ENCODE measurements at regions not wholly inside any gene's neighbourhood (a gene's known extent, or its start where the extent isn't known, plus 50 kb on each side); places are given as distances from the start of the nearest gene placed in this dataset.
A peak's percentile ranks its signal among the peaks of the same experiment; 100 is the strongest.

DNA sequence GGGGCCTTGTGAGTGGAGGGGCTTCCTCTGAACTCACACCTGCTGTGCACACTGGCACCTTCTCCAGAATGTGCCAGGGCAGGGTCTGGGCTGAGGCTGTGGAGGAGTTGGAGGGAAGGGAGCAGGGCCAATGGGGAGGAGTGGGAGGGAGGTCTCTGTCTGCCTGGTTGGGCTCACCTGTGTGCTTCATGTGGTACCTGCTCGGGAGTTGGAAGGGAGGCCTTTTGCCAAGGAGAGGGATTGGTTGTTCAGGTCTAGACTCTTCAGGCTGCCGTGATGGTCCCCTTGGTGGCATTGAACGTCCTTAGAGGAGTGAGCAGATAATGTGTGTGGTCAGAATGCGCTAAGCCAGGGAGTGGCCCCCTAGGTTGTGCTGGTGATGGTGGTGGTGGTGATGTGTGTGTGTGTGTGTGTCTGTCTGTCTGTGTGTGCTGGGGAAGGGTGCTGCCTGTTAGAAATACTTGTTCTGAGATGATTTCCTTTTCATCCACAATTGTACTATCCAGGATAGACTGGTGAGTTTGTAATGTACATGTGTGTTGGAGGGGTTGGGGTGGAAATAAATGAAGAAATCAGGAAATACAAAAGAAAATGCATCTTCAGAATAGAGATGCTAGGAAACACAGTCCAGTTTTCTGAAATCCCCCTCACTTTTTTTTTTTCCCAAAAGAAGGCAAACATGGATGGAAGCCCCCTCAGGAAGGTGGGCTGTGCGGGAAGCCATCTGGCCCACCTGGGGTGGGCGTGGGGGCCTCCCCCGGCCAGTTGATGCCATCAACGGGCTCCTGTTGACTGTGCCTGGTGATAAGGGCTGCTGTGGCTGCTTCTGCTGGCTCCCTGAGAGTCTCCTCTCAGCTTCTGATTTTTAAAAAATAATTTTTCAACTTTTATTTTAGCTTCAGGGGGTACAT is 140.5 kb upstream of the ZNF536 start:
- no peak overlapping the region for H3K4me3 ChIP-seq (ENCODE audit: low read length)
- WGBS, result 66% methylated on average over 8 of the region's 8 CpGs
- H3K27ac ChIP-seq (ENCODE audit: low read length), result no peak overlapping the region
- no peak for ATAC-seq
- DNase-seq, result no peak
- H3K9me3 ChIP-seq (ENCODE audit: control insufficient read depth, low read length), result no peaks in the 10 kb centered on the region
- H3K4me1 ChIP-seq (ENCODE audit: control insufficient read depth, insufficient read depth, low read length), result no peaks in the 10 kb centered on the region
- intact Hi-C loops (cut with DNase I), result loop anchor here in 1 of 4 donors (10.0 kb wide), 2 partner anchors 173 to 413 kb away; no protein-coding TSS in a partner anchor
- H3K27me3 ChIP-seq (ENCODE audit: control insufficient read depth, insufficient read depth), result no peaks in the 10 kb centered on the region

DNA sequence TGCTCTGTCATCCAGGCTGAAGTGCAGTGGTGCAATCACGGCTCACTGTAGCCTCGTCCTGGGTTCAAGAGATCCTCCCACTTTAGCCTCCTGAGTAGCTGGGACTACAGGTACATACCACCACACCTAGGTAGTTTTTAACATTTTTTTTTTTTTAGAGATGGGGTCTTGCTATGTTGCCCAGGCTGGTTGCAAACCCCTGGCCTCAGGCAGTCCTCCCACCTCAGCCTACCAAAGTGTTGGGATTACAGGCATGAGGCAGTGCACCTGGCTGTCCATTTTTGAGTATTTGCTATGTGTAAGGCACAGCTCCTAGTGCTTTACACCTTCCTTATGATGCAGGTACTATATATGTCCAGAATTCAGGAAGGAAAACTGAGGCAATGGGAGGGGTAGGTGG is 138.8 kb upstream of the ZNF536 start:
- H3K4me1 ChIP-seq (ENCODE audit: control insufficient read depth, insufficient read depth, low read length), result no peaks in the 10 kb centered on the region
- intact Hi-C loops (cut with DNase I), result loop anchor here in 1 of 4 donors (10.0 kb wide), 2 partner anchors 171 to 411 kb away; no protein-coding TSS in a partner anchor
- no peaks in the 10 kb centered on the region for H3K27me3 ChIP-seq (ENCODE audit: control insufficient read depth, insufficient read depth)
- WGBS, result 67% methylated on average over 2 of the region's 2 CpGs
- ATAC-seq (no peak), DNase-seq (no peak)
- no peak overlapping the region for H3K27ac ChIP-seq (ENCODE audit: low read length)
- no peaks in the 10 kb centered on the region for H3K9me3 ChIP-seq (ENCODE audit: control insufficient read depth, low read length)
- no peak overlapping the region for H3K4me3 ChIP-seq (ENCODE audit: low read length)

DNA sequence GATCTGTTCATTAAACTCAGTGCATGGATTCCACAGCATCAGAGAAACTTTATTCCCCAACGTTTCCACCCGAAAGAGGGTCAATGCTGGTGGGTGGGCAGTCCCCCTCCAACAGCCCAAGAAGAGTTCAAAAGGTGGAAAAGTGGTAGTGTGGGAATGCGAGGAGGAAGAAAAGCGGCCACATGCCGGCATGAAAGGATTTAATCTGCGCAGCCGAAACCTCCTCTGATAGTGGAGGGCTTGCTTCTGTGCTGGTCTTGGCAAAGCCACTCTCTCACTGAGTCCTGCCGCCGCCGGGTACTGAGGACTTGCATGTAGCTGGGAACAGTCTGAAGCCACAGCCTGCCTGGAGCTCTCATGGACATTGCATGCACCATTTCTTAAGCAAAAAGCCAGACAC is 136.2 kb upstream of the ZNF536 start:
- no peak overlapping the region for H3K27ac ChIP-seq (ENCODE audit: low read length)
- H3K9me3 ChIP-seq (ENCODE audit: control insufficient read depth, low read length), result no peaks in the 10 kb centered on the region
- H3K4me3 ChIP-seq (ENCODE audit: low read length), result no peak overlapping the region
- no peaks in the 10 kb centered on the region for H3K4me1 ChIP-seq (ENCODE audit: control insufficient read depth, insufficient read depth, low read length)
- peak in 1 of 3 donors; percentile 61 for DNase-seq
- H3K27me3 ChIP-seq (ENCODE audit: control insufficient read depth, insufficient read depth), result no peaks in the 10 kb centered on the region
- peak; percentile 53 to 56 for ATAC-seq
- WGBS, result 9% methylated on average over 10 of the region's 10 CpGs
- intact Hi-C loops (cut with DNase I), result loop anchor here in 1 of 4 donors (10.0 kb wide), 2 partner anchors 169 to 409 kb away; no protein-coding TSS in a partner anchor

DNA sequence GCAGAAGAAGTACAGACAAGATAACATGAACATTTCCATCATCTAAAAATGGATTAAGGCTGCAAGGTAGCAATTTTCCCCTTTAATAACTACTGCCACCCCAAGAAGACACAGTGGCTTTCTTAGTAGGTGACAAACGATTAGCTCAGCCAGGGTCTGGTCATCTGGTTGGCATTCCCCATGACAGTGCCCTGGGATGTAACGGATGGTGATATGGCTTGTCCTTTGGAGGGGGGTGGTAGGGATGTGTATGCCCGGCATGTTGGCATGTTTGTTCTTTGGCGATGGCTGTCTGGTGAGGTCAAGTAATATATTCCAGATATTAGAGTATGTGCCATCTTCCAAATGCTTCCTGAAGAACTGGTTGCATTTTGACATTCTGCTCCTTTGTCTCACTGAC is 135.6 kb upstream of the ZNF536 start:
- no peak for ATAC-seq
- WGBS, result 67% methylated on average over 4 of the region's 4 CpGs
- intact Hi-C loops (cut with DNase I), result loop anchor here in 1 of 4 donors (10.0 kb wide), 2 partner anchors 168 to 408 kb away; no protein-coding TSS in a partner anchor

DNA sequence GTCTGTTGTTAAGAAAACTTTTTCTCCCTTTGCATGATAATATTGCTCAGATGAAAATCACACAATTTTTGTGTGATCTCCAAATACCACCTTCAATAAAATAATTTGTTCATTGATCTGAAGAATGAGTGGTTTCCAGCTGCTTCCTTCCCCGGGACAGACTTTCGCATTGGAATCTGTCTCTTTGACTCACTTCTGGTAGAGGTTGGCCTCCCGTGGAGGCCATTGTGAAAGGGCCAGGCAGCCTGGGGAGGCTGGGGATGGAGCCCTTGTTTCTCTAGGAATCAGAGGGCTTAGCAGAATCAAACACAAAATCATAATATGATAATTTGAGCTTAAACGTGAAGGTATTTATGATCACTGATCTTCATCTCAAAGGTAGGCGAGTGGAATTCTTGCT is 135.0 kb upstream of the ZNF536 start:
- intact Hi-C loops (cut with DNase I), result loop anchor here in 1 of 4 donors (10.0 kb wide), 2 partner anchors 168 to 408 kb away; no protein-coding TSS in a partner anchor
- no peak overlapping the region for H3K27ac ChIP-seq (ENCODE audit: low read length)
- 78% methylated on average over 5 of the region's 5 CpGs for WGBS
- no peaks in the 10 kb centered on the region for H3K4me1 ChIP-seq (ENCODE audit: control insufficient read depth, insufficient read depth, low read length)
- no peaks in the 10 kb centered on the region for H3K9me3 ChIP-seq (ENCODE audit: control insufficient read depth, low read length)
- ATAC-seq, result no peak
- no peaks in the 10 kb centered on the region for H3K27me3 ChIP-seq (ENCODE audit: control insufficient read depth, insufficient read depth)
- no peak overlapping the region for H3K4me3 ChIP-seq (ENCODE audit: low read length)
- DNase-seq, result no peak

More for the DNA sequence above, 135.6 kb upstream of the ZNF536 start:
- Histone ChIP-seq H3K27ac (ENCODE audit: low read length) (no peak overlapping the region), H3K27me3 (ENCODE audit: control insufficient read depth, insufficient read depth) (no peaks in the 10 kb centered on the region), H3K4me1 (ENCODE audit: control insufficient read depth, insufficient read depth, low read length) (no peaks in the 10 kb centered on the region), H3K9me3 (ENCODE audit: control insufficient read depth, low read length) (no peaks in the 10 kb centered on the region), H3K4me3 (ENCODE audit: low read length) (no peak overlapping the region)
- no peak for DNase-seq

DNA sequence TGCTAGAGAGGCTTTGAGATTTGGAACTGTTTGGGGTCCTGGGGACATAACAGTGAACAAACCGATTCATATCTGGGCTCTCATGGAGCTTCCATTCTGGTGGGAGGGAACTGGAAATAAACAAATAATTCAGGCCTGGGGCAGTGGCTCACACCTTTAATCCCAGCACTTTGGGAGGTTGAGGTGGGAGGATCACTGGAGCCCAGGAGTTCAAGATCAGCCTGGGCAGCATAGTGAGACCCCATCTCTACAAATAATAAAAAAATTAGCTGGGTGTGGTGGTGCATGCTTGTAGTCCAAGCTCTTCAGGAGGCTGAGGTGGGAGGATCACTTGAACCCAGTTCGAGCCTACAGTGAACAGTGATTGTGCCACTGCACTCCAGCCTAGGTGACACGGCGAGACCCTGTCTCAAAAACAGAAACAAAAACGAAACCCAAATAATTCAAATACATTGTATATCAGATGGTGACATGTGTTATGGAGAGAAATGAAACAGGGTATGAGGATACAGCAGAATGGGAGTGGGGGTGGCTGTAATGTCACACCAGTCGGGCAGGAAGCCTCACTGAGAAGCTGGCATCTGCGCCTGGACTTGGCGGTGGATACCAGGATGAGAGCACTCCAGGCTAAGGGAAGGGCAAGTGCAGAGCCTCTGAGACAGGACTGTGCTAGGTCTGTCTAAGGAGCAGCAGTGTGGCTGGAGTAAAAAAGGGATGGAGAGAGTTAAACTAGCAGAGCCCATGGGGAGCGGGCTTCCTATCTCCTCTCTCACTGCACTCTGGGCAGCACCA is 131.1 kb upstream of the ZNF536 start:
- intact Hi-C loops (cut with DNase I), result no loop called here
- Histone ChIP-seq H3K4me1 (ENCODE audit: control insufficient read depth, insufficient read depth, low read length) (no peaks in the 10 kb centered on the region), H3K27ac (ENCODE audit: low read length) (no peak overlapping the region), H3K27me3 (ENCODE audit: control insufficient read depth, insufficient read depth) (no peaks in the 10 kb centered on the region), H3K4me3 (ENCODE audit: low read length) (no peak overlapping the region), H3K9me3 (ENCODE audit: control insufficient read depth, low read length) (no peaks in the 10 kb centered on the region)
- WGBS, result 84% methylated on average over 9 of the region's 9 CpGs
- DNase-seq (no peak), ATAC-seq (peak in 1 of 2 donors; percentile 26)

DNA sequence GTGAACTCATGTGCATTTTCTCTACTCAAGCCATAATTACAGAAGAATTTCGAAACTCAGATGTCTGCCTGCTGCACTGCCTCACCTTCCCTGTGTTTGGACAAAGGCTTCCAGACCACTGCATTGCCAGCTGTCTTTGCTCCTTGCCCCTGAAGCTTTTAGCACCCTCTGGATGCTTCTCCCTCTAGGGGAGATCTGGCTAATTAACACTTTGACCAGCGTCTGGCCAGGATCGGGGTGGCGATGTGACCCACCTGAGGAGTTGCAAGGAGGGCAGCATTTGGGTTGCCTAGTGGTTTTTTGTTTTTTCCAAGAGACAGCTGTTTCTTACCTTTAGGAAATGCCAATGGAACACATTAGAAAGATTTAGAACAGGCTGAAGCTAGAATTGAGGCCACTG is 127.7 kb upstream of the ZNF536 start:
- Histone ChIP-seq H3K4me1 (ENCODE audit: control insufficient read depth, insufficient read depth, low read length) (no peaks in the 10 kb centered on the region), H3K4me3 (ENCODE audit: low read length) (no peak overlapping the region), H3K27me3 (ENCODE audit: control insufficient read depth, insufficient read depth) (no peaks in the 10 kb centered on the region), H3K27ac (ENCODE audit: low read length) (no peak overlapping the region), H3K9me3 (ENCODE audit: control insufficient read depth, low read length) (no peaks in the 10 kb centered on the region)
- intact Hi-C loops (cut with DNase I), result no loop called here
- no peak for DNase-seq
- WGBS, result 63% methylated on average over 4 of the region's 4 CpGs
- no peak for ATAC-seq

DNA sequence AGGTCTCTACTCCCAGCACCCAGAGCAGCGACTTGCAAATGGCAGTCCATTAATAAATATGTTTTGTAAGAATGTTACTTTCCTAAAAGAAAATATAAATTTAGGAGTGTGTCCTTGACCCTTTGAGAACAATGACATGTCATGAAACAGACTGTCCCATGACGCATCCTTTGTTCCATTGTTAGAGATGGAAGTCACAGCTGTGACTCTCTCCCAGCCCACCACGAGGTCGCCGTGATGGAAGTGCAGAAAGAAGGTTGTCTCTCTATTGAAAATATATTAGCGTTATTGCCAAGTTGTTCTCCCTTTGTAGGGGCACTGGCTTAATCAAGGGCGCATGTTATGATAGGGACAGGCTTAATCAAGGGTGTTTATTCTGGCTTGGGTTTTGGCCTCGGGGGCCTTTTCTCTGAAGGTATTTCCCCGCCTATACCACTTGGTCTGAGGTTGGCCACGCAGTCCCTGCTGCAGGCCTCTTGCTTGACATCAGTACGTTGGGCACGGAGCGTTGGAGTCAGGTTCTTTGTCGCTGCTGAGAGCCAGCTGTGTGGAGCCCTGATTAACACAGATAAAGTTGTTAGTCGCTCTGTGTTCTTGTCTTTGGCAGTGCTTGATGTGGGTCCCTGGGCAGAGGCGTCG is 126.7 kb upstream of the ZNF536 start:
- DNase-seq, result no peak
- no peaks in the 10 kb centered on the region for H3K4me1 ChIP-seq (ENCODE audit: control insufficient read depth, insufficient read depth, low read length)
- WGBS, result 78% methylated on average over 17 of the region's 17 CpGs
- no peaks in the 10 kb centered on the region for H3K9me3 ChIP-seq (ENCODE audit: control insufficient read depth, low read length)
- intact Hi-C loops (cut with DNase I), result no loop called here
- H3K27ac ChIP-seq (ENCODE audit: low read length), result no peak overlapping the region
- no peak overlapping the region for H3K4me3 ChIP-seq (ENCODE audit: low read length)
- no peak for ATAC-seq
- no peaks in the 10 kb centered on the region for H3K27me3 ChIP-seq (ENCODE audit: control insufficient read depth, insufficient read depth)

DNA sequence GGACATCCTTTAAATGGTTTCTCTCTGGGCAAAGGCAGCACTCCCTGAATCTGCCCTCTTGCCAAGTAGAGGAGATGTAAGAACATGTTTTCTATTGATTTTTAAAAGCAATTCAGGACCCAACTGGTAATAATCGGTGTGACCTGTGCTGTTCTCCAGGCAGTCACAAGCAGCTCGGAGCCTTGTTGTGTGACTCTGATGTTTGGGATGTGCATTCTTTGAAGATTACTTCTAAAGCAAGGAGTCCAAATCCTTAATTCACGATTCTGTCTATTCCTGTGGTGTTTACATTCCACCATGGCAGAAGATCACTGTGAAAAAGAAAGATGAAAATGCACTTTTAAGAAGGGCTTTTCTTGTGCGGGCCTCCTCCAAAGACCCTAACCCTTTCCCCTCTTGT is 122.3 kb upstream of the ZNF536 start:
- H3K9me3 ChIP-seq (ENCODE audit: control insufficient read depth, low read length), result no peaks in the 10 kb centered on the region
- intact Hi-C loops (cut with DNase I), result no loop called here
- H3K27me3 ChIP-seq (ENCODE audit: control insufficient read depth, insufficient read depth), result peaks cover 5% of the 10 kb centered on the region
- no peak overlapping the region for H3K27ac ChIP-seq (ENCODE audit: low read length)
- 77% methylated on average over 4 of the region's 4 CpGs for WGBS
- H3K4me1 ChIP-seq (ENCODE audit: control insufficient read depth, insufficient read depth, low read length), result no peaks in the 10 kb centered on the region
- ATAC-seq, result no peak
- DNase-seq, result no peak
- H3K4me3 ChIP-seq (ENCODE audit: low read length), result no peak overlapping the region

DNA sequence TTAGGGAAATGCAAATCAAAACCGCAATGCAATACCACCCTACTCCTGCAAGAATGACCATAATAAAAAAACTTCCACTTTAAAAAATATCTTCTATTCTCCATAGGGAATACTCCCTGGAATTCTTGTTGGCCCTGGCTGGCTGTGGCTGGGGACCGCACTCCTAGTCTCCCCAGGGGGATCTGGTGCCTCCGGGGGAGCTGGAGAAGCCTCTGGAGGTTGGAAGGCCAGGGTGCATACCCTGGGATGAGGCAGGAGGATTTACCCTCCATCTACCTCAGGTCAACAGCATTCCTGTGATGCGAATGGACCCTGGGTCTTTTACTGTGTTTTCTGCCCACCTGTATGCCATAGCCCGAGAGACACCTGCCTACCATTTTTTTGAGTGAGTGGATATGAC is 120.0 kb upstream of the ZNF536 start:
- no peak for ATAC-seq
- Histone ChIP-seq H3K4me3 (ENCODE audit: low read length) (no peak overlapping the region), H3K27ac (ENCODE audit: low read length) (no peak overlapping the region), H3K27me3 (ENCODE audit: control insufficient read depth, insufficient read depth) (peaks cover 5% of the 10 kb centered on the region), H3K9me3 (ENCODE audit: control insufficient read depth, low read length) (no peaks in the 10 kb centered on the region), H3K4me1 (ENCODE audit: control insufficient read depth, insufficient read depth, low read length) (no peaks in the 10 kb centered on the region)
- 83% methylated on average over 5 of the region's 5 CpGs for whole genome bisulfite sequencing
- intact Hi-C loops (cut with DNase I), result no loop called here
- DNase-seq, result no peak
